Myocyte (in vitro differentiated cells): ENCODE measurements at regions not wholly inside any gene's neighbourhood (a gene's known extent, or its start where the extent isn't known, plus 50 kb on each side); places are given as distances from the start of the nearest gene placed in this dataset.

Experiments used
- DNase-seq: peaks from one replicate; pipeline ENCODE4 v3.0.0-alpha.2; 2012; ENCODE audit warnings: low read depth

GRCh38 chr4:59983852-59984251 is 1216.3 kb upstream of the ADGRL3 start:
- no peak for DNase-seq

- no peak for DNase-seq
These were observed 1212.8 kb upstream of the ADGRL3 start for GRCh38 chr4:59987289-59987688.

GRCh38 chr4:59994118-59994517 is 1206.0 kb upstream of the ADGRL3 start:
- DNase-seq, result no peak

- DNase-seq, result no peak
These were observed 1197.4 kb upstream of the ADGRL3 start for GRCh38 chr4:60002603-60003337.

- DNase-seq, result no peak
These were observed 1186.5 kb upstream of the ADGRL3 start for GRCh38 chr4:60013464-60014184.

GRCh38 chr4:60016971-60017370 is 1183.2 kb upstream of the ADGRL3 start:
- DNase-seq, result no peak

GRCh38 chr4:60019180-60019579 is 1180.9 kb upstream of the ADGRL3 start:
- DNase-seq, result no peak

- DNase-seq, result no peak
These were observed 1180.2 kb upstream of the ADGRL3 start for GRCh38 chr4:60019946-60020345.

GRCh38 chr4:60020389-60020788 is 1179.7 kb upstream of the ADGRL3 start:
- no peak for DNase-seq

- no peak for DNase-seq
These were observed 1166.3 kb upstream of the ADGRL3 start for GRCh38 chr4:60033826-60034225.

- DNase-seq, result no peak
These were observed 1165.8 kb upstream of the ADGRL3 start for GRCh38 chr4:60034361-60034760.

- DNase-seq, result no peak
These were observed 1160.2 kb upstream of the ADGRL3 start for GRCh38 chr4:60039908-60040307.

GRCh38 chr4:60042231-60042652 is 1157.9 kb upstream of the ADGRL3 start:
- DNase-seq, result no peak

GRCh38 chr4:60042941-60043340 is 1157.2 kb upstream of the ADGRL3 start:
- no peak for DNase-seq

- DNase-seq, result no peak
These were observed 1121.1 kb upstream of the ADGRL3 start for GRCh38 chr4:60078984-60079383.

- no peak for DNase-seq
These were observed 1118.3 kb upstream of the ADGRL3 start for GRCh38 chr4:60081839-60082238.

- DNase-seq, result no peak
These were observed 1111.2 kb upstream of the ADGRL3 start for GRCh38 chr4:60088807-60089486.

- no peak for DNase-seq
These were observed 1110.4 kb upstream of the ADGRL3 start for GRCh38 chr4:60089546-60090273.

GRCh38 chr4:60096676-60097075 is 1103.5 kb upstream of the ADGRL3 start:
- DNase-seq, result no peak

GRCh38 chr4:60116592-60116991 is 1083.5 kb upstream of the ADGRL3 start:
- DNase-seq, result no peak

GRCh38 chr4:60117726-60118323 is 1082.3 kb upstream of the ADGRL3 start:
- DNase-seq, result no peak
